Ectodermal cell (in vitro differentiated cells): ENCODE measurements at regions not wholly inside any gene's neighbourhood (a gene's known extent, or its start where the extent isn't known, plus 50 kb on each side); places are given as distances from the start of the nearest gene placed in this dataset.
"Not testable (repeated sequence)": the region's sequence is repeated elsewhere in the genome, so short reads cannot be mapped to it uniquely, and the experiment has no call there.

Experiments
- H3K27ac ChIP-seq: 2 replicates; pipeline ENCODE4 v1.7.0; 2013; ENCODE audit warnings: mild to moderate bottlenecking, low read depth, low read length; ENCODE audit not compliant: insufficient read depth, poor library complexity, severe bottlenecking
- H3K27me3 ChIP-seq: 2 replicates; pipeline ENCODE4 v1.7.0; 2013; ENCODE audit warnings: mild to moderate bottlenecking, low read length; ENCODE audit not compliant: insufficient read depth, control insufficient read depth, poor library complexity, severe bottlenecking
- H3K36me3 ChIP-seq: one replicate; pipeline ENCODE4 v1.7.0; 2013; ENCODE audit warnings: low read length; ENCODE audit not compliant: control insufficient read depth, insufficient read depth
- H3K4me1 ChIP-seq: one replicate; pipeline ENCODE4 v1.7.0; 2013; ENCODE audit warnings: low read length; ENCODE audit not compliant: control insufficient read depth, insufficient read depth
- H3K4me3 ChIP-seq: 2 replicates; pipeline ENCODE4 v1.7.0; 2013; ENCODE audit warnings: low read depth, low read length, control low read depth; ENCODE audit not compliant: insufficient read depth
- H3K9me3 ChIP-seq: 2 replicates; pipeline ENCODE4 v1.7.0; 2013; ENCODE audit warnings: mild to moderate bottlenecking, low read length, moderate library complexity; ENCODE audit not compliant: control insufficient read depth
- WGBS, 2 experiments: methylation state at CpG; one replicate each; pipeline ENCODE4 v1.1.7; 2013; ENCODE audit warnings: missing lambda C conversion rate in 2 of 2; 5-methylcytosine and 5-hydroxymethylcytosine counted together

DNA sequence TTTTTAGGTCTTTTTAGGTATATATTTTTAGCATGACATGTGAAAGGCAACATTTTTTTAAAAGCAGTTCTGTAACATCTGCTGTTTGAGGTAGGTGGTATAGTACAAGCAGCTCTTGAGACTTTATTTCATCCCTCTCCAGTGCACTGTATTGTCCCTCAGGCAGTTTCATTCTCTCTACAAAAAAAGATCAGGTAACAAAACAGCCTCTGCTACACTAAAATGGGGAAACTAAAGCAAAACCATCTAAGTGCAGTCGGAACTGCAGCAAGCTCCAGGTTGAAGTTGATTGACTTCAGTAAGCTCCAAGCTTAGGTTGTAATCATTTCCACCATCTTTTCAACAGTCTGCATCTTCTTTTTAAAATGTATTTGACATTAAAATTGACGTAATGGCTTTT is 195.6 kb downstream of the DEPDC1B start:
- no peaks in the 10 kb centered on the region for H3K27me3 ChIP-seq
- peaks cover 2% of the 10 kb centered on the region for H3K4me1 ChIP-seq
- no peaks in the 10 kb centered on the region for H3K9me3 ChIP-seq
- H3K4me3 ChIP-seq = no peak overlapping the region
- no peaks in the 10 kb centered on the region for H3K36me3 ChIP-seq
- 84 to 96% methylated on average over 1 to 2 of the region's 2 CpGs for WGBS, 2 experiments
- no peak overlapping the region for H3K27ac ChIP-seq

DNA sequence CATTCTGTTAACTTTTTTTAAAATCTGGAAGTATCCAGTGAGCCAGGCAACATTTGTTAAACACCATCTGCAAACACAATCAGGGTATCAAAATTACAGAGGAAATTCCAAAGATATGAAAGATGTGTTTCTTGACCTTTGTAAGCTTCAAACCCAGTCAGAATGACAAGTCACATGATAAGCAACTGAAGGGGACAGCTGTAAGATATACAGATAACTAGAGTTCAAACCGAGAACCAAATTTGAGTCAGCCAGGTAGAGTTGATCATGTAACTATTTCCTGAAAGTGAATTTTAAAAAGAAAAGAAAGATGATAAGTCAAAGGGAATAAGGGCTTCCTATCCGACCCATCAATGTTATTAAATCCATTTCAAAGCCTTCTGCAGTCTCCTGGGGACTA is 196.2 kb downstream of the DEPDC1B start:
- H3K27ac ChIP-seq = no peak overlapping the region
- H3K27me3 ChIP-seq = no peaks in the 10 kb centered on the region
- H3K36me3 ChIP-seq = no peaks in the 10 kb centered on the region
- H3K4me3 ChIP-seq = no peak overlapping the region
- H3K9me3 ChIP-seq = no peaks in the 10 kb centered on the region
- peaks cover 6% of the 10 kb centered on the region for H3K4me1 ChIP-seq
- 82 to 90% methylated on average over 1 to 2 of the region's 2 CpGs for WGBS, 2 experiments

DNA sequence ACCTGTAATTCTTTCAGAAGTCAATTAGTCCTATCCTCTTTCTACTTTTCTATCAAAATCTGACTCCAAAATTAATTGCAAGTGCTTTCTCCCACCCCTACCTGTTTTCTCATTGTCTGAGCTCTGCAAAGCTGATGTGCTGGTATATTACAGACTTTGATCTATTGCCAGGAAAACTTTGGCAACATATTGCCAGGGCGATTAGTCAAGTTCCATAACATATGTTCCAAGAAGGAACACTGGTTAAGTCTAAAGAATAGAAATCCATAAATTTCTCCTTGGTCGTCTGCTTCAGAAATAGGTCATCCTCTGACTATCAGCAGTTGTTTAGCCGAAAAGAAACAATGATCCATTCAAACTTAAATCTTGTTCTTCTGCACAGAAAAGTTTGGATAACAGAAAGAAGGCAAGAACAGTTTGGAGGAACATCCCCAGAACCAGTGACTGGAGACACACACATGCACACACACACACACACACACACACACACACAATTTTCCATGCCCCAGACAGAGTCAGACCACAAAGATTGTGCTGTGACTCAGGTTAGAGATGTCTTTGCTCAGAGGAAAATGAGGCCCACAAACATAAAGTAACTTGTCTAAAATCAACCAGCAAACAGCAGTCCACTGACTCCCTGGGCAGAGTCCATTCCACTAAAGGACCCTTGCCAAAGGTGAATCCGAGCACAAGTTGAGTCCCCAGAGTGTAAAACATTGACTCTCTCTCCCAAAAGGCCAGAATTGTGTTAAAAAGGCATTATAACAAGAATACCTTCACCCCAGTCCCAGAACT is 202.1 kb downstream of the DEPDC1B start:
- Histone ChIP-seq H3K9me3 (no peaks in the 10 kb centered on the region), H3K27me3 (no peaks in the 10 kb centered on the region), H3K36me3 (no peaks in the 10 kb centered on the region), H3K4me1 (peaks cover 6% of the 10 kb centered on the region), H3K27ac (no peak overlapping the region), H3K4me3 (no peak overlapping the region)
- WGBS, 2 experiments = 86 to 96% methylated on average over 4 of the region's 4 CpGs

DNA sequence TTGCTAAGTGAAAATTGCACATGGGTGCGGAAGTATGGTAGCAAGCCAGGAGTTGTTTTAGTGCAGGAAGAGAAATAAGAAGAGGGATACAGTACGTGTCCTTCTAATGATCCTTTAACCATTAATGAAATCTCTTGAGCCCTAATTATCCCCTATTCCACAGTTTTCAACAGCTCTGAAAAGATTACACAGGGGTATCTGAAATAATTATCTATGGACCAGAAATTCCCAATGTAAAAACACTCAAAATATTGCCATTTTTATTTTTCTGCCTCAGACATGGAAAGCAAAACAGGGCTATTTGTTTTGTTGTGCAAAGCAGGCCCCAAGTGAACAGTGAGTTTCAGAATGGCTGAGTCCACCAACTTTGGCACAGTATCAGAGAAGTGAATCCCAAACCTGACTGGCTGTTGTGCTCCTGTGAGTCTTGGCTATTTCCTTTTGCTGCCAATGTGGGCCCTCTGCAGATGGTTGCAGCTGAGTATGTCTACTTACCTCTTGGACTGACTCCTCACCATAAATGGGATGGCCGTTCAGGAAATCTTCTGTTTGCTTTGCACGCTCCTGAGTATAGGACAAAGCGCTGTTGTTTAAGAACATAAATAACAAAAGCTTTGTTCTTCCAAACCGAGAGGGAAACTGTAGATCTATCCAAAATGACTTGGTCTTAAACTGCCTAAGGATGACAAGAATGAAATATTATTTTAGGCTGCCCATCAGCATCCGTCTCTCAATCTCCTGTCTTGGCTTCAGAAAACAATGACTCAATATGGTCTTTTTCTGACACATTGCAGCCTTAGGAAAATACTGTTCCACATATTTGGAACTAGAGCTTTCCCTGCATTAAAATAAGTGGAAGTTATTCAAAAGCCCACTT is 204.1 kb downstream of the DEPDC1B start:
- H3K4me1 ChIP-seq = peaks cover 6% of the 10 kb centered on the region
- H3K27ac ChIP-seq = no peak overlapping the region
- 89 to 95% methylated on average over 5 to 7 of the region's 7 CpGs for WGBS, 2 experiments
- no peak overlapping the region for H3K4me3 ChIP-seq
- H3K27me3 ChIP-seq = no peaks in the 10 kb centered on the region
- H3K9me3 ChIP-seq = no peaks in the 10 kb centered on the region
- H3K36me3 ChIP-seq = no peaks in the 10 kb centered on the region

DNA sequence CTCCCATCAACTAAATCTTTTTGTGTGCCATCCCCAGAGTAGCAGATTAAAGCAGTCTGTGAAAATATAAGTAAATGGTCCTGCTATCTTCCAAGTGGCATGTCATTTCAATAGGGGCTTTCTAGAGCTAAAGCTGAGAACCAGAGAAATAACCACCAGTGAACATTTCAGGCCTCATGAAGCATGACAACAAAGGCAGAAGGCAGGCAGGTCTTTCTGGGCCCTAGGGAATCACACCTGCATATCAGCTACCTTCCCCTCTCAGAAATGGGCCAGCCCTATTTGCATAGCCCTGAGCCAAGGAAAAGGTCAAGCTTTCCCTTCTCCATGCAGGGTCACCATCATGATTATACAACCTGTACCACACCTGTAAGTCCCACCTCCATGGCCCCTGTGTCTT is 205.3 kb downstream of the DEPDC1B start:
- H3K4me1 ChIP-seq = peaks cover 6% of the 10 kb centered on the region

DNA sequence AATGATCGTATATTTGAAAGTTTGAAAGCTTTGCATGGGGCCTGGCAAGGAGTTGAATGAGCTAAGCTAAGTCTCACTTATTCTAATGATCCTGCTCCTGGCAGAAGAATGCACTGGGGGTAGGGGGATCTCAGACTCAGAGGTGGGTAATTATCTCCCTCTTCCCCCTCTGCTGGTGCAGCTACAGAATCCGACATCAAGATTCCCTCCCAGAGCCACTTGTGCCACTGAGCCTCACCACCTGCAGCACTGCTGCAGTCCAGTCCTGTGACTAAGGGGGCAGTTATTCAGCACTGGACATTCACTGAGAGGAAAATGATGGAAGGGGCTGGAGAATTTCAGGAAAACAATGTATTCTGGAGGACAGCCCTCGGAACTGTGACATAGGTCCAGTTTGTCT is 205.8 kb downstream of the DEPDC1B start:
- H3K9me3 ChIP-seq = no peaks in the 10 kb centered on the region
- 69 to 71% methylated on average over 3 of the region's 3 CpGs for WGBS, 2 experiments
- no peaks in the 10 kb centered on the region for H3K36me3 ChIP-seq
- peaks cover 2% of the 10 kb centered on the region for H3K4me1 ChIP-seq
- H3K4me3 ChIP-seq = no peak overlapping the region
- no peak overlapping the region for H3K27ac ChIP-seq
- no peaks in the 10 kb centered on the region for H3K27me3 ChIP-seq

More for the DNA sequence above, 205.3 kb downstream of the DEPDC1B start:
- Histone ChIP-seq H3K36me3 (no peaks in the 10 kb centered on the region), H3K4me3 (no peak overlapping the region), H3K27me3 (no peaks in the 10 kb centered on the region), H3K9me3 (no peaks in the 10 kb centered on the region), H3K27ac (no peak overlapping the region)

DNA sequence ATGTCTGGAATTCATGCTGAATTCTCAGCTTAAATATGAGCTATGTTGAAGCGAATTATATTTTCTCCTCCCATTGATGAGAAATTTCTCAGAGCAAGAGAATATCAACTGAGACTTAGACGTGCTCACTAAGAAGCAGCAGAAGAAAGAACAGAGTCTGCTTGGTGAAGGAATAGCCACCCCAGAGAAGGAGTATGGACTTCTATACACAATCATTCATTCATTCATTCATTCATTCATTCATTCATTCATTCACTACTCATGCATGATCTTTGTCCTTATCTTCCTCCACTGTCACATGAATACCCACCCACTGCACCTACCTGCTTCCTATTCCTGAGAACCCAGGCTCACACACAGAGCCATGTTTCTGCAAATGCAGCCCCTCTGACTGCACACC is 206.6 kb downstream of the DEPDC1B start:
- 91 to 96% methylated on average over 2 of the region's 2 CpGs for WGBS, 2 experiments
- H3K9me3 ChIP-seq = no peaks in the 10 kb centered on the region
- H3K27ac ChIP-seq = no peak overlapping the region
- H3K4me3 ChIP-seq = no peak overlapping the region
- H3K4me1 ChIP-seq = no peaks in the 10 kb centered on the region
- H3K36me3 ChIP-seq = no peaks in the 10 kb centered on the region
- H3K27me3 ChIP-seq = no peaks in the 10 kb centered on the region

DNA sequence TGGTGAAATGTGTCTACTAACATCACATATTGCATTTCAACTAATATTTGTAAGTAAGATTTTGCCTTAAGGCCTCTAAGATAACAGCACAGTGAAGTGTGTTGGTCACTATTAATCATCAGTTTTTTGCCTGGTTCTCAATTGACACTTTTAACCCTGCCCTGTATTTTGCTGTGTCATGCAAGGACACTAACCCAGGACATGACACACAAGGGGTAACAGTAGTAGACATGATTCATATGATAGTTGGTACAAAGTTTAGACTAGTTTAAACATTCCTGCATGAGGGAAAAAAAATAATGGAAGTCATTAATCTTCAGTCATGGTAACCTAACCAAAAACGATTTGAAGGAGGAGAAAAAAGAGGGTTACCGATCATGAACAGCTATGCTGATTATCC is 207.0 kb downstream of the DEPDC1B start:
- 95% methylated on average over 2 of the region's 2 CpGs for WGBS, 2 experiments
- H3K27ac ChIP-seq = no peak overlapping the region
- no peaks in the 10 kb centered on the region for H3K9me3 ChIP-seq
- no peak overlapping the region for H3K4me3 ChIP-seq
- no peaks in the 10 kb centered on the region for H3K36me3 ChIP-seq
- no peaks in the 10 kb centered on the region for H3K27me3 ChIP-seq
- H3K4me1 ChIP-seq = no peaks in the 10 kb centered on the region

DNA sequence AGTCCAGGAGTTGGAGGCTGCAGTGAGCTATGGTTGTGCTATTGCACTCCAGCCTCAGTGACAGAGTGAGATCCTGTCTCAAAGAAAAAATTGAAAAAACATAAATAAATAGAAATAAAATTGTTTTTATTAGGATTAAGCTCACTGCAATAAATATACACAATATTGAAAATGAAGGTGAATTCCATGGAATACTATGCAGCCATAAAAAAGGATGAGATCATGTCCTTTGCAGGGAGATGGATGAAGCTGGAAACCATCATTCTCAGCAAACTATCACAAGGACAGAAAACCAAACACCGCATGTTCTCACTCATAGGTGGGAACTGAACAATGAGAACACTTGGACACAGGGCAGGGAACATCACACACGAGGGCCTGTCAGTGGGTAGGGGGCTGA is 207.6 kb downstream of the DEPDC1B start:
- not testable (repeated sequence) for H3K36me3 ChIP-seq, H3K27me3 ChIP-seq, H3K4me1 ChIP-seq, H3K27ac ChIP-seq, H3K9me3 ChIP-seq, H3K4me3 ChIP-seq
- 98% methylated on average over 2 of the region's 2 CpGs for WGBS, 2 experiments

DNA sequence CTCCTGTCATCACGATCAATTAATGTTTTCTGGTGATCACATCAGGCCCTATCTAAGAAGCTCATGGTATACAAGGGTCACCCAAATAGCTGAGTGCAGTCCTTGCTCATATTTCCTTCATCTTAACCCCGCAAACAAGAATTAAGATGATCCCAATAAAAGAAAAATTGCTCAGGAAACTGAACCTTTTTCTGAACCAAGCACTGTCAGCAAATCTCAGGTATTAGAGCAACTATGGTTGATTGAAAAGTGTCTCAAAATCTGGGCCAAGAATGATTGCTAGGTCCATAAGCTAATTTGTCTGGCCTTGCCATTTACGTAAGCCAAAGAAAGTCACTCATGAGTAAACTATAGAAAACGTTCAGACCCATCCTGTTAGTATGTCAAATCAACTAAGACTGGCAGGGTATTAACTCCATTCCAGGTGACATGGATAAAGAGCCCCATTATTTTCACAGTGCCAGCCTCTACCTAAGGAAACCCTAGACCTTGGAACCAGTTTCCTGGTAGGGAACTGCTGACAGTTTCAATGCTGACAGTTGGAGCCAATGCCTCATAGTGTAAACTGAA is 209.3 kb downstream of the DEPDC1B start:
- Histone ChIP-seq H3K27ac (no peak overlapping the region), H3K9me3 (no peaks in the 10 kb centered on the region), H3K4me1 (no peaks in the 10 kb centered on the region), H3K27me3 (no peaks in the 10 kb centered on the region), H3K4me3 (no peak overlapping the region), H3K36me3 (no peaks in the 10 kb centered on the region)
- WGBS, 2 experiments = 91 to 95% methylated on average over 4 of the region's 4 CpGs
